Ectodermal cell (in vitro differentiated cells): ENCODE measurements at regions not wholly inside any gene's neighbourhood (a gene's known extent, or its start where the extent isn't known, plus 50 kb on each side); places are given as distances from the start of the nearest gene placed in this dataset.

Source experiments
- H3K27ac ChIP-seq: 2 replicates; pipeline ENCODE4 v1.7.0; 2013; ENCODE audit warnings: mild to moderate bottlenecking, low read depth, low read length; ENCODE audit not compliant: insufficient read depth, poor library complexity, severe bottlenecking
- H3K27me3 ChIP-seq: 2 replicates; pipeline ENCODE4 v1.7.0; 2013; ENCODE audit warnings: mild to moderate bottlenecking, low read length; ENCODE audit not compliant: insufficient read depth, control insufficient read depth, poor library complexity, severe bottlenecking
- H3K36me3 ChIP-seq: one replicate; pipeline ENCODE4 v1.7.0; 2013; ENCODE audit warnings: low read length; ENCODE audit not compliant: control insufficient read depth, insufficient read depth
- H3K4me1 ChIP-seq: one replicate; pipeline ENCODE4 v1.7.0; 2013; ENCODE audit warnings: low read length; ENCODE audit not compliant: control insufficient read depth, insufficient read depth
- H3K4me3 ChIP-seq: 2 replicates; pipeline ENCODE4 v1.7.0; 2013; ENCODE audit warnings: low read depth, low read length, control low read depth; ENCODE audit not compliant: insufficient read depth
- H3K9me3 ChIP-seq: 2 replicates; pipeline ENCODE4 v1.7.0; 2013; ENCODE audit warnings: mild to moderate bottlenecking, low read length, moderate library complexity; ENCODE audit not compliant: control insufficient read depth
- WGBS, 2 experiments: methylation state at CpG; one replicate each; pipeline ENCODE4 v1.1.7; 2013; ENCODE audit warnings: missing lambda C conversion rate in 2 of 2; 5-methylcytosine and 5-hydroxymethylcytosine counted together

GRCh38 chr11:10629411-10630002, 61.0 kb upstream of the LYVE1 start:
- H3K27me3 ChIP-seq, result no peaks in the 10 kb centered on the region

GRCh38 chr11:10628508-10629236, 60.2 kb upstream of the LYVE1 start:
- Histone ChIP-seq H3K4me3 (no peak overlapping the region), H3K9me3 (no peaks in the 10 kb centered on the region), H3K36me3 (no peaks in the 10 kb centered on the region), H3K27ac (no peak overlapping the region), H3K4me1 (no peaks in the 10 kb centered on the region), H3K27me3 (no peaks in the 10 kb centered on the region)
- 92 to 93% methylated on average over 10 of the region's 10 CpGs for WGBS, 2 experiments

More at GRCh38 chr11:10629411-10630002, 61.0 kb upstream of the LYVE1 start:
- Histone ChIP-seq H3K9me3 (no peaks in the 10 kb centered on the region), H3K27ac (no peak overlapping the region), H3K4me1 (no peaks in the 10 kb centered on the region), H3K36me3 (no peaks in the 10 kb centered on the region), H3K4me3 (no peak overlapping the region)
- 91 to 92% methylated on average over 13 of the region's 13 CpGs for WGBS, 2 experiments

- Histone ChIP-seq H3K27me3 (no peaks in the 10 kb centered on the region), H3K27ac (no peak overlapping the region), H3K9me3 (no peaks in the 10 kb centered on the region), H3K36me3 (no peaks in the 10 kb centered on the region), H3K4me1 (no peaks in the 10 kb centered on the region), H3K4me3 (no peak overlapping the region)
- WGBS, 2 experiments, result 96 to 97% methylated on average over 5 of the region's 5 CpGs
These were observed 59.4 kb upstream of the LYVE1 start for GRCh38 chr11:10627816-10628215.

- Histone ChIP-seq H3K4me3 (no peak overlapping the region), H3K27me3 (no peaks in the 10 kb centered on the region), H3K36me3 (no peaks in the 10 kb centered on the region), H3K27ac (no peak overlapping the region), H3K9me3 (no peaks in the 10 kb centered on the region), H3K4me1 (no peaks in the 10 kb centered on the region)
- WGBS, 2 experiments, result 92 to 93% methylated on average over 7 of the region's 7 CpGs
These were observed 58.8 kb upstream of the LYVE1 start for GRCh38 chr11:10627291-10627690.

- no peaks in the 10 kb centered on the region for H3K4me1 ChIP-seq
- H3K27ac ChIP-seq, result no peak overlapping the region
- no peaks in the 10 kb centered on the region for H3K27me3 ChIP-seq
- no peak overlapping the region for H3K4me3 ChIP-seq
- WGBS, 2 experiments, result 94 to 95% methylated on average over 13 of the region's 13 CpGs
- H3K9me3 ChIP-seq, result no peaks in the 10 kb centered on the region
- H3K36me3 ChIP-seq, result no peaks in the 10 kb centered on the region
These were observed 57.5 kb upstream of the LYVE1 start for GRCh38 chr11:10625982-10626311.

- no peaks in the 10 kb centered on the region for H3K4me1 ChIP-seq
- no peaks in the 10 kb centered on the region for H3K9me3 ChIP-seq
- no peaks in the 10 kb centered on the region for H3K27me3 ChIP-seq
- no peak overlapping the region for H3K27ac ChIP-seq
- H3K36me3 ChIP-seq, result no peaks in the 10 kb centered on the region
- 91 to 93% methylated on average over 6 of the region's 6 CpGs for WGBS, 2 experiments
- no peak overlapping the region for H3K4me3 ChIP-seq
These were observed 57.0 kb upstream of the LYVE1 start for GRCh38 chr11:10625281-10625981.

- H3K4me1 ChIP-seq, result no peaks in the 10 kb centered on the region
- H3K36me3 ChIP-seq, result no peaks in the 10 kb centered on the region
- no peak overlapping the region for H3K27ac ChIP-seq
- H3K27me3 ChIP-seq, result no peaks in the 10 kb centered on the region
- 90 to 94% methylated on average over 11 of the region's 11 CpGs for WGBS, 2 experiments
- H3K9me3 ChIP-seq, result no peaks in the 10 kb centered on the region
- H3K4me3 ChIP-seq, result no peak overlapping the region
These were observed 55.6 kb upstream of the LYVE1 start for GRCh38 chr11:10623797-10624761.

- no peaks in the 10 kb centered on the region for H3K27me3 ChIP-seq
- no peaks in the 10 kb centered on the region for H3K4me1 ChIP-seq
- no peaks in the 10 kb centered on the region for H3K9me3 ChIP-seq
- no peak overlapping the region for H3K27ac ChIP-seq
- H3K4me3 ChIP-seq, result no peak overlapping the region
- H3K36me3 ChIP-seq, result no peaks in the 10 kb centered on the region
- 92 to 93% methylated on average over 12 of the region's 12 CpGs for WGBS, 2 experiments
These were observed 54.7 kb upstream of the LYVE1 start for GRCh38 chr11:10622957-10623791.

- H3K27me3 ChIP-seq, result no peaks in the 10 kb centered on the region
- H3K27ac ChIP-seq, result no peak overlapping the region
- no peaks in the 10 kb centered on the region for H3K9me3 ChIP-seq
- H3K4me3 ChIP-seq, result no peak overlapping the region
- WGBS, 2 experiments, result 58 to 61% methylated on average over 2 of the region's 2 CpGs
- H3K36me3 ChIP-seq, result no peaks in the 10 kb centered on the region
- no peaks in the 10 kb centered on the region for H3K4me1 ChIP-seq
These were observed 53.6 kb upstream of the LYVE1 start for GRCh38 chr11:10622108-10622507.
